Stomach (tissue), 8 donors: ENCODE measurements at regions not wholly inside any gene's neighbourhood (a gene's known extent, or its start where the extent isn't known, plus 50 kb on each side); places are given as distances from the start of the nearest gene placed in this dataset.

ENCODE experiments used
- DNase-seq, 2 donors: peaks; one replicate each; pipeline versions ENCODE4 v3.0.0 to v3.0.0-alpha.2; 2013 to 2019
- H3K27ac ChIP-seq, 5 donors: fragments of 200-600 bp in 4 of 5; sonication (generic) in 4 of 5; one replicate each; pipeline ENCODE4 v1.5.1; 2013 to 2019; ENCODE audit warnings: mild to moderate bottlenecking in 1 of 5, moderate library complexity in 1 of 5
- H3K27me3 ChIP-seq, 3 donors: fragments of 200-600 bp; sonication (generic); one replicate each; pipeline ENCODE4 v1.5.1; 2017 to 2019; ENCODE audit warnings: mixed run types in 1 of 3
- H3K36me3 ChIP-seq, 4 donors: fragments of 200-600 bp; sonication (generic); 1 replicate in 3 of 4; 2 replicates in 1 of 4; pipeline ENCODE4 v1.5.1; 2016 to 2019
- H3K4me1 ChIP-seq, 4 donors: fragments of 200-600 bp; sonication (generic); one replicate each; pipeline ENCODE4 v1.5.1; 2016 to 2019
- H3K4me3 ChIP-seq, 4 donors: fragments of 200-600 bp; sonication (generic) in 3 of 4; one replicate each; pipeline ENCODE4 v1.5.1; 2016 to 2019; ENCODE audit warnings: mild to moderate bottlenecking in 1 of 4
- H3K9me3 ChIP-seq, 4 donors: fragments of 200-600 bp; sonication (generic); one replicate each; pipeline ENCODE4 v1.5.1; 2016 to 2019
- CTCF ChIP-seq, 7 experiments: fragments of 450-650 bp in 4 of 7; fragments of 200-600 bp in 3 of 7; sonication (generic) in 3 of 7; IDR thresholded peaks; one replicate each; pipeline ENCODE4 v1.5.1; 2016 to 2019; ENCODE audit warnings: antibody characterized with exemption in 7 of 7, control low read depth in 2 of 7, mild to moderate bottlenecking in 1 of 7
- EP300 ChIP-seq: sonication (generic); formaldehyde crosslinking; IDR thresholded peaks from one replicate; pipeline ENCODE4 v1.6.1; 2017; ENCODE audit warnings: antibody characterized with exemption
- POLR2A ChIP-seq, 4 donors: fragments of 450-650 bp; IDR thresholded peaks; one replicate each; pipeline ENCODE4 v1.6.1; 2016; ENCODE audit warnings: antibody characterized with exemption in 4 of 4, control low read depth in 2 of 4, mild to moderate bottlenecking in 1 of 4, moderate library complexity in 1 of 4
- POLR2AphosphoS5 ChIP-seq, 3 donors: sonication (generic); formaldehyde crosslinking; IDR thresholded peaks; one replicate each; pipeline ENCODE4 v1.6.1; 2016; ENCODE audit warnings: antibody characterized with exemption in 3 of 3
- WGBS, 5 donors: extraction: QIAGEN DNeasy Blood & Tissue Kit in 3 of 5; methylation state at CpG; one replicate each; pipeline versions ENCODE4 v1.1.5 to v1.1.7; 2013 to 2018; 5-methylcytosine and 5-hydroxymethylcytosine counted together
- intact Hi-C: fragments of 100-400 bp; cut with DNase I; formaldehyde crosslinking; loops from one replicate; pipeline ENCODE4 v1.15.1; 2023; ENCODE audit warnings: low total_unique reads
- donor health status: healthy with polysubstance abuse.
- donor health status: Bipolar disorder and iron deficiency.
- donor health status: healthy.

- intact Hi-C loops = no loop called here
- Histone ChIP-seq H3K27ac (no peak overlapping the region), H3K4me1 (no peaks in the 10 kb centered on the region), H3K9me3 (peaks cover 0 to 2% (median 2%) of the 10 kb centered on the region in 4 donors), H3K36me3 (no peaks in the 10 kb centered on the region), H3K4me3 (no peak overlapping the region), H3K27me3 (no peaks in the 10 kb centered on the region)
- no peak for TF ChIP-seq POLR2AphosphoS5 (IDR thresholded peaks at IDR 0.05)
- no peak for TF ChIP-seq CTCF (IDR thresholded peaks at IDR 0.05)
- TF ChIP-seq EP300 = no peak
- TF ChIP-seq POLR2A (IDR thresholded peaks at IDR 0.05) = no peak
- DNase-seq = no peak
- WGBS, 5 donors = 64 to 81% (median 75%) methylated on average over 1 of the region's 1 CpG
Measured at GRCh38 chr6:140041571-140042332, 667.3 kb upstream of the CITED2 start.

DNA sequence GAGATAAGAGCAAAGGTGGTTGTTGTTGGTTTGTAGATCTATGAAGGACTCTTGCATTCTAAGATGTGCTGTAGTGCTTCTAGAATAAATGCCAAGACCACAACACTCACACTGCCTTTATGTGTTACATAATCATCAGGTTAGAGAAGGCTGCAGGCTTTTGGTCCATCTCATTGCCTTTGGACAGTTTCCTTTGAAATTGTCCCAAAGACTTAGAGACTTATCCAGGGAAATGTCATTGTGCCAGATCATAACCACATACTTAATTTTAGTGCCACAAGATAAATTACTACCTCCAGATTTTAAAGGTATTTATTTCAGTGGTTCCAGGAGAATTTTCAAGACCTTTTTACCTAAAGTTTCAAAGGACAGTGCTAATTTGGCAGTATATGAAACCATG is 666.6 kb upstream of the CITED2 start:
- no peaks in the 10 kb centered on the region for H3K36me3 ChIP-seq
- no peak overlapping the region for H3K4me3 ChIP-seq
- H3K27ac ChIP-seq = no peak overlapping the region
- intact Hi-C loops = no loop called here
- H3K9me3 ChIP-seq = peaks cover 0 to 9% (median 6%) of the 10 kb centered on the region in 4 donors
- no peak for DNase-seq
- no peaks in the 10 kb centered on the region for H3K4me1 ChIP-seq
- no peak for TF ChIP-seq EP300
- TF ChIP-seq POLR2AphosphoS5 (IDR thresholded peaks at IDR 0.05) = no peak
- no peak for TF ChIP-seq POLR2A (IDR thresholded peaks at IDR 0.05)
- no peak for TF ChIP-seq CTCF (IDR thresholded peaks at IDR 0.05)
- no peaks in the 10 kb centered on the region for H3K27me3 ChIP-seq

DNA sequence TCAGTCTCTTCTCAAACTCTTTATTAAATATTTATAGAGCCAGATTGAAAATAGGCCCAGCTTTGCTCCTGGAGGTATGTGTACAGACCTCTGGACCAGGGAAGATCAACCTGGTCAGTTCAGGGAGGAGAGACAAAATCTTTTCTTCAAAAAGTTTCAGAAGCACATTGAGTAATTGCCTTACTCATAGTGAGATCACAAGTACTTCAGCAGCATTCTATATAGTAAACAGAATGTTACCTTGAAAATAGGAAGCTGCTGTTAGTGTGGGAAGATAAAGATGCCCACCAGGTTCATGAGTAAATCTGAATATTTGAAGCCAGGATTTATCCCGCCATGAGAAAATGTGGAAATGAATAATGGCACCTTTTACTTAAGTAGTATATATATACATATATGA is 665.9 kb upstream of the CITED2 start:
- Histone ChIP-seq H3K4me1 (no peaks in the 10 kb centered on the region), H3K4me3 (no peak overlapping the region), H3K27ac (no peak overlapping the region), H3K36me3 (no peaks in the 10 kb centered on the region), H3K9me3 (peaks cover 0 to 11% (median 7%) of the 10 kb centered on the region in 4 donors), H3K27me3 (no peaks in the 10 kb centered on the region)
- WGBS, 5 donors = 87 to 95% (median 91%) methylated on average over 1 of the region's 1 CpG
- no peak for TF ChIP-seq CTCF (IDR thresholded peaks at IDR 0.05)
- TF ChIP-seq EP300 = no peak
- no peak for TF ChIP-seq POLR2A (IDR thresholded peaks at IDR 0.05)
- no peak for TF ChIP-seq POLR2AphosphoS5 (IDR thresholded peaks at IDR 0.05)
- intact Hi-C loops = no loop called here
- DNase-seq = no peak

DNA sequence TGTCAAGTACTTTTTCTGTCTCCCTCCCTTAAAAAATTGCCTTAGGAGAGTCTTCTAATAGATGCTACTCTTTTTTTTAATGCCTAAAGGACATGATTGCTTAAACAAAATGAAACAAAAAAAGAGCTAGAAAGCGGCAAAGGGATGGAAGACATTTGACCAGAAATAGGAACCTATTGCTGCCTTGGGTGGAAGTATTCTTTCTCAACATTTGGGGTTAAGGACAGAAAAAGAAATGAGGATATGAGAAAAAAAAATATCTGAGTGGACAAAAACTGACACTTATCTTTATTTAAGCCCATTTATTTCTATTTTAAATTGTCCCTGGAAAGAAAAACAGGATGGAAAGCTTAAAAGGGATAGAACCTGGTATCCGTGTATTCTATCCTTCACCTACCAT is 664.9 kb upstream of the CITED2 start:
- H3K9me3 ChIP-seq = peaks cover 0 to 11% (median 7%) of the 10 kb centered on the region in 4 donors
- TF ChIP-seq EP300 (no peak), POLR2A (IDR thresholded peaks at IDR 0.05) (no peak), POLR2AphosphoS5 (IDR thresholded peaks at IDR 0.05) (no peak), CTCF (IDR thresholded peaks at IDR 0.05) (no peak)
- 85 to 91% (median 89%) methylated on average over 2 of the region's 2 CpGs for WGBS, 5 donors
- no peak overlapping the region for H3K27ac ChIP-seq
- H3K4me1 ChIP-seq = no peaks in the 10 kb centered on the region
- H3K36me3 ChIP-seq = no peaks in the 10 kb centered on the region
- no peak overlapping the region for H3K4me3 ChIP-seq
- no peak for DNase-seq
- intact Hi-C loops = no loop called here
- no peaks in the 10 kb centered on the region for H3K27me3 ChIP-seq
